ENCODE measurements at regions not wholly inside any gene's neighbourhood (a gene's known extent, or its start where the extent isn't known, plus 50 kb on each side); places are given as distances from the start of the nearest gene placed in this dataset.

GRCh38 chr17:45680360-45680759, 103.8 kb upstream of the CRHR1 start:
- TF ChIP-seq PRDM2 (tag by site-specific recombination; IDR thresholded peaks at IDR 0.05; ENCODE audit: borderline replicate concordance) (no peak), YY2 (tag by site-specific recombination; IDR thresholded peaks at IDR 0.05) (no peak), ZNF274 (IDR thresholded peaks at IDR 0.05; ENCODE audit: low read length) (no peak), ZNF274 (tag by site-specific recombination; IDR thresholded peaks at IDR 0.05; ENCODE audit: borderline replicate concordance) (no peak), ZNF510 (tag by site-specific recombination; IDR thresholded peaks at IDR 0.05; ENCODE audit: insufficient replicate concordance) (no peak), ZNF132 (tag by site-specific recombination; IDR thresholded peaks at IDR 0.05; ENCODE audit: borderline replicate concordance) (no peak), ATF2 (tag by site-specific recombination; IDR thresholded peaks at IDR 0.05; ENCODE audit: low read depth) (no peak), ZEB2 (tag by site-specific recombination; IDR thresholded peaks at IDR 0.05) (no peak), CTCF (tag by site-specific recombination; IDR thresholded peaks at IDR 0.05) (no peak), GLI2 (tag by site-specific recombination; IDR thresholded peaks at IDR 0.05; ENCODE audit: borderline replicate concordance, low read depth) (no peak), ZNF24 (tag by site-specific recombination; IDR thresholded peaks at IDR 0.05) (no peak), ZNF280D (tag by site-specific recombination; IDR thresholded peaks at IDR 0.05) (no peak), ZSCAN23 (tag by site-specific recombination; IDR thresholded peaks at IDR 0.05) (no peak), ZNF530 (tag by site-specific recombination; IDR thresholded peaks at IDR 0.05; ENCODE audit: low read depth) (no peak), ZNF580 (tag by site-specific recombination; IDR thresholded peaks at IDR 0.05) (no peak)

Data from HEK293 (cell line).